C4-2B (cell line): ENCODE measurements at regions not wholly inside any gene's neighbourhood (a gene's known extent, or its start where the extent isn't known, plus 50 kb on each side); places are given as distances from the start of the nearest gene placed in this dataset.

ENCODE experiments used
- CTCF ChIP-seq: fragments of 450-650 bp; conservative IDR thresholded peaks from 2 replicates; pipeline ENCODE4 v1.5.1; 2017; ENCODE audit warnings: mild to moderate bottlenecking
- ZFX ChIP-seq: fragments of 450-650 bp; IDR thresholded peaks from 2 replicates; pipeline ENCODE4 v1.6.1; 2017

GRCh38 chr2:176768185-176768584, 444.4 kb upstream of the HNRNPA3 start:
- TF ChIP-seq CTCF, result no peak
- TF ChIP-seq ZFX, result no peak
